ENCODE measurements at regions not wholly inside any gene's neighbourhood (a gene's known extent, or its start where the extent isn't known, plus 50 kb on each side); places are given as distances from the start of the nearest gene placed in this dataset.

- no peak overlapping the region for H3K4me2 ChIP-seq (ENCODE audit: unreplicated experiment)
- no peak overlapping the region for H3K27ac ChIP-seq
- peaks cover 8% of the 10 kb centered on the region for H3K4me1 ChIP-seq (ENCODE audit: insufficient read depth)
- WGBS, 2 experiments (ENCODE audit: low coverage in 1 of 2, low lambda C conversion rate in 2 of 2, missing lambda C conversion rate in 2 of 2), result 89 to 98% methylated on average over 3 of the region's 3 CpGs
- DNase-seq, result no peak
- in situ Hi-C loops (cut with MboI), result no loop called here
- H3K9me3 ChIP-seq (ENCODE audit: low read depth), result no peaks in the 10 kb centered on the region
- H3K4me3 ChIP-seq, result no peak overlapping the region
- H3F3A ChIP-seq (ENCODE audit: insufficient read depth), result no peaks in the 10 kb centered on the region
- H3K9me2 ChIP-seq (ENCODE audit: insufficient read depth), result no peaks in the 10 kb centered on the region
- H2AFZ ChIP-seq, result no peak overlapping the region
- no peaks in the 10 kb centered on the region for H3K79me2 ChIP-seq (ENCODE audit: insufficient read depth)
- H4K20me1 ChIP-seq (ENCODE audit: insufficient read depth), result no peaks in the 10 kb centered on the region
- no peaks in the 10 kb centered on the region for H3K36me3 ChIP-seq (ENCODE audit: low read depth)
- H3K9ac ChIP-seq, result no peak overlapping the region
- TF ChIP-seq EZH2phosphoT487 (IDR thresholded peaks at IDR 0.05; ENCODE audit: insufficient read depth, low read depth) (no peak), EZH2 (IDR thresholded peaks at IDR 0.05; ENCODE audit: insufficient read depth, poor library complexity, severe bottlenecking) (no peak)
- no peaks in the 10 kb centered on the region for H3K27me3 ChIP-seq (replicated peaks; ENCODE audit: insufficient read depth)
Observed at GRCh38 chr10:88081457-88082054, 218.1 kb downstream of the PTEN start.

GRCh38 chr10:88082391-88082790 lies 219.0 kb downstream of the PTEN start:
- TF ChIP-seq EZH2phosphoT487 (IDR thresholded peaks at IDR 0.05; ENCODE audit: insufficient read depth, low read depth) (no peak), EZH2 (IDR thresholded peaks at IDR 0.05; ENCODE audit: insufficient read depth, poor library complexity, severe bottlenecking) (no peak)
- Histone ChIP-seq H3K9ac (no peak overlapping the region), H3K4me2 (ENCODE audit: unreplicated experiment) (no peak overlapping the region), H4K20me1 (ENCODE audit: insufficient read depth) (no peaks in the 10 kb centered on the region), H3K4me3 (no peak overlapping the region), H3K27ac (no peak overlapping the region), H3K79me2 (ENCODE audit: insufficient read depth) (no peaks in the 10 kb centered on the region), H3K4me1 (ENCODE audit: insufficient read depth) (peaks cover 8% of the 10 kb centered on the region), H2AFZ (no peak overlapping the region), H3K9me3 (ENCODE audit: low read depth) (no peaks in the 10 kb centered on the region), H3K36me3 (ENCODE audit: low read depth) (no peaks in the 10 kb centered on the region), H3K27me3 (replicated peaks; ENCODE audit: insufficient read depth) (no peaks in the 10 kb centered on the region), H3F3A (ENCODE audit: insufficient read depth) (no peaks in the 10 kb centered on the region), H3K9me2 (ENCODE audit: insufficient read depth) (no peaks in the 10 kb centered on the region)
- WGBS, 2 experiments (ENCODE audit: low coverage in 1 of 2, low lambda C conversion rate in 2 of 2, missing lambda C conversion rate in 2 of 2), result 97 to 100% methylated on average over 3 of the region's 3 CpGs
- in situ Hi-C loops (cut with MboI), result no loop called here
- no peak for DNase-seq

- DNase-seq, result no peak
- Histone ChIP-seq H3K4me3 (no peak overlapping the region), H3K4me1 (ENCODE audit: insufficient read depth) (peaks cover 8% of the 10 kb centered on the region), H3K4me2 (ENCODE audit: unreplicated experiment) (no peak overlapping the region), H4K20me1 (ENCODE audit: insufficient read depth) (no peaks in the 10 kb centered on the region), H3K79me2 (ENCODE audit: insufficient read depth) (no peaks in the 10 kb centered on the region), H2AFZ (no peak overlapping the region), H3K36me3 (ENCODE audit: low read depth) (no peaks in the 10 kb centered on the region), H3K9ac (no peak overlapping the region), H3K27ac (no peak overlapping the region), H3F3A (ENCODE audit: insufficient read depth) (no peaks in the 10 kb centered on the region), H3K9me2 (ENCODE audit: insufficient read depth) (no peaks in the 10 kb centered on the region), H3K9me3 (ENCODE audit: low read depth) (no peaks in the 10 kb centered on the region), H3K27me3 (replicated peaks; ENCODE audit: insufficient read depth) (no peaks in the 10 kb centered on the region)
- in situ Hi-C loops (cut with MboI), result no loop called here
- TF ChIP-seq EZH2 (IDR thresholded peaks at IDR 0.05; ENCODE audit: insufficient read depth, poor library complexity, severe bottlenecking), result no peak
- TF ChIP-seq EZH2phosphoT487 (IDR thresholded peaks at IDR 0.05; ENCODE audit: insufficient read depth, low read depth), result no peak
- WGBS, 2 experiments (ENCODE audit: low coverage in 1 of 2, low lambda C conversion rate in 2 of 2, missing lambda C conversion rate in 2 of 2), result 66 to 75% methylated on average over 1 of the region's 1 CpG
Observed at GRCh38 chr10:88082806-88083596, 219.6 kb downstream of the PTEN start.

- Histone ChIP-seq H3K9me3 (ENCODE audit: low read depth) (no peaks in the 10 kb centered on the region), H3K79me2 (ENCODE audit: insufficient read depth) (no peaks in the 10 kb centered on the region), H3K4me1 (ENCODE audit: insufficient read depth) (peaks cover 8% of the 10 kb centered on the region), H3F3A (ENCODE audit: insufficient read depth) (no peaks in the 10 kb centered on the region), H4K20me1 (ENCODE audit: insufficient read depth) (no peaks in the 10 kb centered on the region), H3K36me3 (ENCODE audit: low read depth) (no peaks in the 10 kb centered on the region), H3K4me2 (ENCODE audit: unreplicated experiment) (no peak overlapping the region), H3K4me3 (no peak overlapping the region), H3K9ac (no peak overlapping the region), H3K27me3 (replicated peaks; ENCODE audit: insufficient read depth) (no peaks in the 10 kb centered on the region), H2AFZ (no peak overlapping the region), H3K27ac (no peak overlapping the region), H3K9me2 (ENCODE audit: insufficient read depth) (no peaks in the 10 kb centered on the region)
- 88 to 92% methylated on average over 7 of the region's 7 CpGs for WGBS, 2 experiments (ENCODE audit: low coverage in 1 of 2, low lambda C conversion rate in 2 of 2, missing lambda C conversion rate in 2 of 2)
- no peak for TF ChIP-seq EZH2phosphoT487 (IDR thresholded peaks at IDR 0.05; ENCODE audit: insufficient read depth, low read depth)
- TF ChIP-seq EZH2 (IDR thresholded peaks at IDR 0.05; ENCODE audit: insufficient read depth, poor library complexity, severe bottlenecking), result no peak
- DNase-seq, result no peak
- in situ Hi-C loops (cut with MboI), result no loop called here
Observed at GRCh38 chr10:88083597-88083989, 220.2 kb downstream of the PTEN start.
